Kidney (tissue), 13 donors: ENCODE measurements at regions not wholly inside any gene's neighbourhood (a gene's known extent, or its start where the extent isn't known, plus 50 kb on each side); places are given as distances from the start of the nearest gene placed in this dataset.

Experiments
- DNase-seq, 5 donors: peaks; one replicate each; pipeline ENCODE4 v3.0.0-alpha.2; 2013 to 2020
- FAIRE-seq: peaks from 2 replicates; lab custom pipeline; 2012; peaks lifted over from hg19 to GRCh38; lab: Jason Lieb, UNC
- H3K27ac ChIP-seq, 2 donors: one replicate each; pipeline ENCODE4 v1.7.0; 2013; ENCODE audit warnings: low read depth in 2 of 2, low read length in 2 of 2, inconsistent platforms in 1 of 2
- H3K27me3 ChIP-seq: one replicate; pipeline ENCODE4 v1.7.1; 2013; ENCODE audit warnings: low read length, inconsistent platforms; ENCODE audit not compliant: control insufficient read depth, insufficient read depth
- H3K36me3 ChIP-seq, 3 donors: one replicate each; pipeline versions ENCODE4 v1.7.0 to v1.7.1; 2013; ENCODE audit warnings: low read length in 3 of 3, control low read depth in 1 of 3, inconsistent platforms in 1 of 3; ENCODE audit not compliant: insufficient read depth in 3 of 3, control insufficient read depth in 2 of 3
- H3K4me1 ChIP-seq, 3 donors: one replicate each; pipeline versions ENCODE4 v1.7.0 to v1.7.1; 2013; ENCODE audit warnings: low read length in 3 of 3, inconsistent platforms in 1 of 3, low read depth in 1 of 3; ENCODE audit not compliant: control insufficient read depth in 2 of 3, insufficient read depth in 2 of 3
- H3K4me3 ChIP-seq, 3 donors: one replicate each; pipeline versions ENCODE4 v1.7.0 to v1.8.1; 2013; ENCODE audit warnings: low read length in 3 of 3, control low read depth in 1 of 3, inconsistent platforms in 1 of 3
- H3K9ac ChIP-seq, 3 donors: one replicate each; pipeline versions ENCODE4 v1.7.0 to v1.7.1; 2013; ENCODE audit warnings: low read length in 3 of 3, control low read depth in 1 of 3, inconsistent platforms in 1 of 3
- H3K9me3 ChIP-seq, 3 donors: one replicate each; pipeline versions ENCODE4 v1.7.0 to v1.7.1; 2013; ENCODE audit warnings: low read length in 3 of 3, control low read depth in 1 of 3, inconsistent platforms in 1 of 3; ENCODE audit not compliant: control insufficient read depth in 2 of 3, insufficient read depth in 1 of 3
- CTCF ChIP-seq: IDR thresholded peaks from 3 replicates; pipeline ENCODE4 v1.5.1; 2012; ENCODE audit warnings: mild to moderate bottlenecking, moderate library complexity, borderline replicate concordance; ENCODE audit not compliant: insufficient read depth; ENCODE audit errors: extremely low read depth
- intact Hi-C: fragments of 100-400 bp; cut with DNase I; formaldehyde crosslinking; loops from one replicate; pipeline ENCODE4 v1.11.1; 2022
- donor health status: control.
- donor health status: control.
- donor health status: control.
- donor health status: control.
- donor health status: control.
- donor health status: DM: yes; HTN: yes; CAD: no.
- donor health status: Normal renal cell carcinoma (clear cell type).

- Histone ChIP-seq H3K36me3 (no peaks in the 10 kb centered on the region), H3K27ac (no peak overlapping the region), H3K9me3 (no peaks in the 10 kb centered on the region), H3K4me1 (peaks cover 0 to 7% (median 0%) of the 10 kb centered on the region in 3 donors), H3K9ac (no peak overlapping the region), H3K4me3 (no peak overlapping the region), H3K27me3 (no peaks in the 10 kb centered on the region)
- no peak for TF ChIP-seq CTCF
- DNase-seq (peak in 1 of 5 donors; percentile 39), FAIRE-seq (no peak)
- intact Hi-C loops = no loop called here
Observed at GRCh38 chr12:27190761-27191160, 53.3 kb upstream of the STK38L start.

- Histone ChIP-seq H3K36me3 (no peaks in the 10 kb centered on the region), H3K27ac (peak overlapping the region in 1 of 2 donors; percentile 38), H3K27me3 (no peaks in the 10 kb centered on the region), H3K9me3 (no peaks in the 10 kb centered on the region), H3K9ac (no peak overlapping the region), H3K4me1 (peaks cover 0 to 7% (median 0%) of the 10 kb centered on the region in 3 donors), H3K4me3 (no peak overlapping the region)
- FAIRE-seq (no peak), DNase-seq (no peak)
- intact Hi-C loops = no loop called here
- TF ChIP-seq CTCF = no peak
Observed at GRCh38 chr12:27191531-27191930, 52.6 kb upstream of the STK38L start.

- FAIRE-seq = no peak
Observed at GRCh38 chr12:27192118-27192802, 51.8 kb upstream of the STK38L start.

More at GRCh38 chr12:27192118-27192802, 51.8 kb upstream of the STK38L start:
- no peaks in the 10 kb centered on the region for H3K36me3 ChIP-seq
- H3K27me3 ChIP-seq = no peaks in the 10 kb centered on the region
- TF ChIP-seq CTCF = no peak
- H3K27ac ChIP-seq = peak overlapping the region in 1 of 2 donors; percentile 18
- no peak for DNase-seq
- no peaks in the 10 kb centered on the region for H3K9me3 ChIP-seq
- intact Hi-C loops = no loop called here
- H3K4me1 ChIP-seq = peaks cover 0 to 7% (median 0%) of the 10 kb centered on the region in 3 donors
- H3K9ac ChIP-seq = no peak overlapping the region
- no peak overlapping the region for H3K4me3 ChIP-seq
